ENCODE measurements at regions not wholly inside any gene's neighbourhood (a gene's known extent, or its start where the extent isn't known, plus 50 kb on each side); places are given as distances from the start of the nearest gene placed in this dataset.
"Not testable (repeated sequence)": the region's sequence is repeated elsewhere in the genome, so short reads cannot be mapped to it uniquely, and the experiment has no call there.

DNA sequence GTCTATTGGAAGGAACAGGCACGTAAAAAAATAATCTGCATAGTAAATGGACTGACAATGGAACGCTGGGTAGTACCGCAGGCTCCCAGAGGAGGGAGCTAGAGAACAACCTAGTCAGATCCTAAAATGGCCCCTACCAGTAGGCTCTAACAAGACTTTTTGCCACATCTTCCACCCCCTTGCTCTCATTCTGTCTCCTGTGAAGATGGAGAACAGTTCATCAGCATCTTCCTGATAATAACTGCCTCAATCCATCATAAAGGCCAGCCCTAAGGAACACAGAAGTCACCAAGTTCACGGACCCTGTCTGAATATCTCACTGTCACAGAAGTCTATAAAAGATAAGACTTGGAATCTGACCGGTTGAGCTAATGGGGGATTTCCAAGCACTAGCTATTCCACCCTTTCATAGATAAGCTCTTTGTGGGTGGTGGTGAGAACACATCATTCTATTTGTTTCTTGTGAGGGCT, 133.4 kb downstream of the SLC1A3 start:
- DNase-seq, result peak; percentile 85

- DNase-seq, result peak; percentile 92
These were observed 134.0 kb downstream of the SLC1A3 start for GRCh38 chr5:36740259-36740898.

DNA sequence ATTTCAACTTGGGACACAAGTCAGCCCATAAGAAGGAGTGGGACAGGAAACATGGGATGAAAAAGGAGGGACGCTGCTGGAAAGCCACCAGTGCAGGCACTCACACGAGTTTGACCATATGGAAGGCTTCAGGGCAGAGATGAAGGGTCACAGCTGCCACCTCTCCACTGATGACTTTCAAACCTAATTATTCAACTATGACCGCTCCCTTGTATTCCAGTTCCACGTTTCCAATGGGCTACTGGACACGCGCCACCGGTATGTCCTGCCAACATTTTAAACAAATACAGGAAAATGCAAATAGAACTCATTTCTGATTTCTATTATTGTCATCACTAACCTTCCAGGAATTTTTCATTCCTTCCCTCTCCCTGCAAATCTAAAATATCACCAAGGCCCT, 134.7 kb downstream of the SLC1A3 start:
- peak; percentile 73 for DNase-seq

- DNase-seq, result peak; percentile 90
These were observed 132.4 kb upstream of the NIPBL start for GRCh38 chr5:36743891-36744772.

GRCh38 chr5:36744773-36745589, 131.6 kb upstream of the NIPBL start:
- peak; percentile 90 for DNase-seq

GRCh38 chr5:36747794-36748193, 128.8 kb upstream of the NIPBL start:
- DNase-seq, result not testable (repeated sequence)

- no peak for DNase-seq
These were observed 124.7 kb upstream of the NIPBL start for GRCh38 chr5:36751886-36752285.

- no peak for DNase-seq
These were observed 121.2 kb upstream of the NIPBL start for GRCh38 chr5:36755342-36755741.

- DNase-seq, result no peak
These were observed 120.6 kb upstream of the NIPBL start for GRCh38 chr5:36755920-36756488.

DNA sequence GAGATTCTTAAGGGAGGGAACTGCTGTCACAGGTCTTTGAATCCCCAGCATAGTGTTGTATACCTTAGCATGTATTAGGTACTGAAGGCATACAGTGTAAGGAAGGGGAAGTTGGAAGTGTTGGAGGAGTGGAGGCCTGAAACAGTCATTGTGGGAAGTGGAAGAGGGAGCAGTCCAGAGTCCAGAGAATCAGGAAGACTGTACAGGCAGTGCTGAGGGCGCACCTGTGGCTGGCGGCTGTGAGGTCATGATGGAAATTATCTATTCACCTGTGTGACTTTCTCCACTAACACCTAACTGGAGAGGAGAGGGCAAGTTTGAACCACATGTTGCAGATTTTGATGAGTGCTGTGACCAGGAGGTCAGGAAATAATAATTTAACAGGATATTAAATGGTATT, 119.7 kb upstream of the NIPBL start:
- no peak for DNase-seq

DNA sequence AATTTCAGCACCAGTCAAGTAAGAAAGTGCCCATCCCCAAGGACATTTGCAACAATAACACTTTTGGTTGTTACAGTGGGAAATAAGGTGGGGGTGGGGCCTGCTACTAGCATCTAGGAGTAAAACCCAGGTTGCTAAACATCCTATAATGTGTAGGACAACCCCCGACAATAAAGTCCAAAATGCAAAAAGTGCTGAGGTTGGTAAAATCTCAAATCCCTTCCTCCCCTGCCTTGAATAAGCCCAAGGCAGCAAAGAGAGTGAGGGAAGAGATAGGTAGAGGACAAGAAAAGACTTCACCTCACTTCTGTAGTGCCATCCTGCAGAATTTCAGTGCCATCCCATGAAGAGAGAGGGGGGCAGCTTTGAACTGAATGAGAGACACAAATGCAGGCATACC, 117.5 kb upstream of the NIPBL start:
- no peak for DNase-seq

DNA sequence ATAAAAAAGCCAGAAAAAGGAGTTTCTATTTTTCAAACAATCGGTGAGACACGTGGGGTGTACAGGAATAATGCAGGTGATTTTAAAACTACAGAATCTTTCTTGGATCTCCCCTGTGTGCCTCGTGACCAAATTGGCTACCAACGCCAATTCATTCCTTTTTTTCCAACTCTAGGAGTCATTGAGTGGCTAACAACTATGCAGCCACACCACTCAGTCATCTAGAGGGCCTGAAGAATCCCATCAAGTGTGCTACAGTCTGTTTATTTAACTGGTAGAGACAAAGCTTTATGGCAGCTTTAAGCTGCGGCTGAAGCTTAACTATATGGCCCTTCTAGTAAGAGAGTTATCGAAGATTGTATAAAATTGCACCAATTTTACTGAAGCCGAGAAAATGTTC, 113.1 kb upstream of the NIPBL start:
- no peak for DNase-seq

- no peak for DNase-seq
These were observed 110.7 kb upstream of the NIPBL start for GRCh38 chr5:36765876-36766275.

- no peak for DNase-seq
These were observed 109.6 kb upstream of the NIPBL start for GRCh38 chr5:36766981-36767380.

- no peak for DNase-seq
These were observed 108.1 kb upstream of the NIPBL start for GRCh38 chr5:36768450-36768849.

DNA sequence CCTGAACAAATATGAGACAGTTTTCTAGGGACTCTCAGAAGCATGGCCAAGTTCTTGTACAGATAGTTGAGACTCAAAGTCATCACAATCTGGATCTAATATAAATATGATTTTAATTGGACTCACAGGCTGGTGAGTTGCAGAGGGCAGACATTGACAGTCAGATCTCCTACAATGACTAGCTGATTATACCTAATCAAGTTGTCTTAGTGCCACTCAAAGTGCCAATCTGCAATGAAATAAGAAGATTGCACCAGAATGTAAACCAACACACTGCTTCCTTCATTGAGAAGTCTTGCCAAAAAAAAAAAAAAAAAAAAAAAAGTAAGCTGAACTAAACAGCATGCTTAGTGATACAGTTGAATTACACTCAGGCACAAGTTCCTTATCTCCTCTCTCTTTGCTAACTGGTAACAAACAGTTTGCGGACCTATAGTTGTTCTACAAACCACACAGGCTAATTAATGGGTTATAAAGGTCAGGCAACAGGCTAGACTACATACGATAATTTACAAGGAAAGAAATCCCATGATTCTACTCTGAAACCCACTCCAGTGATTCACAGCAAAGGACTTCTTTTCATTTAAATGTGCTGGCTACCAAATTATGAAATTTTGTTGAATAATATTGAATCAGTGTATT, 107.3 kb upstream of the NIPBL start:
- no peak for DNase-seq

GRCh38 chr5:36770125-36770524, 106.4 kb upstream of the NIPBL start:
- no peak for DNase-seq

DNA sequence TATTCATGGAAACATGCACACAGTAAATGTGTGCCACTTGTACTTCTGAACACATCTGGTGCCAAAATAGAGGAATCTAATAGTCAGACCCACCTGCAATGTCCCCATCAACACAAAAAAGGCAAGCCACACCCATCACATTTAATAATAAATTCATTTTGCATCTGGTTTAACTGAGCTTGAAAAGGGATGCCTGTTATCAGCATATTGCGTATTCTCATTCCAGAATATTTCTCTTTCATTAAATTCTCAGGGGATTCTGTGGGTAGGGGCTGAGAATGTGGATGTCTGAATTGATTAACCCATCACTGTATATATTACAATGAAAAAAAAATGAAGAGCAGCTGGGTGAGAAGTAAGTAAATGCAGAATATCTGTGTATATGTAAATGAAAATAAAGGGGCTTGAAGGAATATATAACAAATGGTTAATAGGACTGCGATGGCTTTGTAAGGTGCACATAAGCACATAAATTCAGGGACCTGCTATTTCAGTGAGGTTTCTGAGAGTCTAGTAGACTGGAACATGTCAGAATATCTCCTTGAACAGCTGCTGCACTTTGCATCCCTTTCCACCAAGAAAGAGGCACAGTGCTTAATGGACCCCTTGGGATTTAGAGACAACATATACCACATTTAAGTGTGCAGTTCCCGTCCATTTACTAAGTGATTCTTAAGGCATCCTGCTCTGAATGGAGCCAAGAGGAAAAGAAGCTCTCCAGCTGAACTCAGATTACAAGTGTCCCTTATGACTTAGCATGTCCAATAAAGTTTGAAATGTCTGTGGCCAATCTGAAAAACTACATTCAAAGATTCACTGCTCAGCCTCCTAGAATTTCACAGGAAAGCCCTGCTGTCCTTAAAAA, 104.1 kb upstream of the NIPBL start:
- peak; percentile 48 for DNase-seq

DNA sequence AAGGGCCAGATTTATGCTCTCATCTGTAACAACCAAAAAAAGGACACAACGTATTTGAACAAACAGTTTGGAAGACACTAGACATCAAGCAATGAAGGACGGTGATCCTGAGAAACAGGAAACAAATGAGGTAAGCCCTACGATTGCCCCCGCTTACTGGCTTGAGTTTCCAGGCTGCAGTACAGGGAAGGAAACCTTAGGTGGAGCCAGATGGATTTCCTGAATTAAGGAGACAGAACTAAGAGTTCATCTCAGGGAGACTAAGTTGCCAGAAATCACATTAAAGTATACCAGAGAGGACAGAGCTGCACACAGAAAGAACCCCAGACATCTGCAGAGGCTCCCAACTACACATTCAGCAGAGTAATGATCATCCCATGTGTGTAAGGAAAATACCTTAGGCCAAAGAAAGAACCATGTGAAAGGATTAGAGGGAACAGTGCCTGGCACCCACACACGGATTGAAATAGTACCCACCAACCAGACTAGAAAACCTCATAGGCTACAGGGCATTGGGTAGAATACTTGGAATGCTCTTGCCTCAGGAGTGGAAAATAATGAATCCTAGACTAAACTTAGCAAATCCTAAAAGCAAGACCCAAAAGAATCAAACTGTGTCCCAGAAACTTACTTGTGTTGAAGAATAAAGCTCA, 99.3 kb upstream of the NIPBL start:
- peak; percentile 48 for DNase-seq

DNA sequence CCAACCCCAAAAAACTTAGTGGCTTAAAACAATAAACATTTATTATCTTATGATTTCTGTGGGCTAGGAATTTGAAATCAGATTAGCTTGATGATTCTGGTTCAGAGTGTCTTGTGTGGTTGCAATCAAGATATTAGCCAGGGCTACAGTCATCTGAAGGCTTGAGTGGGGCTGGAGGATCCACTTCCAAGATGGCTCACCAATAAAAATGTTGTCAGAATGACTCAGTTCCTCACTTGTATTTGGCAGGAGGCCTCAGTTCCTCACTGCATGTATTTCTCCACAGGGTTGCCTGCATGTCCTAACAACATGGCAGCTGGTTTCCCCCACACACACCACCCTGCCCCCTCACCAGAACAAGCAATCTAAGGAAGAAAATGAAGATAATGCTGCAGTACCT, 98.2 kb upstream of the NIPBL start:
- DNase-seq, result no peak

All from tongue (tissue), 1 donor.